GM23338 (cell line): ENCODE measurements at regions not wholly inside any gene's neighbourhood (a gene's known extent, or its start where the extent isn't known, plus 50 kb on each side); places are given as distances from the start of the nearest gene placed in this dataset.

ENCODE experiments used
- CREB1 ChIP-seq: fragments of 250-450 bp; sonication (Bioruptor Pico); IDR thresholded peaks from 2 replicates; pipeline ENCODE4 v1.5.0; 2020; ENCODE audit warnings: low read depth, mild to moderate bottlenecking, moderate library complexity
- CTCF ChIP-seq, 2 experiments: fragments of 200-600 bp in 1 of 2; sonication (generic) in 1 of 2; conservative IDR thresholded peaks; 2 replicates each; pipeline versions ENCODE4 v1.5.1 to v1.6.1; 2016 to 2017; ENCODE audit warnings: antibody characterized with exemption in 2 of 2, low read depth in 2 of 2, mild to moderate bottlenecking in 2 of 2, moderate library complexity in 1 of 2
- ETS1 ChIP-seq: IDR thresholded peaks from 2 replicates; pipeline ENCODE4 v1.6.1; 2016; ENCODE audit warnings: antibody characterized with exemption
- EZH2 ChIP-seq: fragments of 200-600 bp; sonication (generic); IDR thresholded peaks from one replicate; pipeline ENCODE4 v1.8.0; 2017; ENCODE audit warnings: antibody characterized with exemption, mild to moderate bottlenecking, low read depth; ENCODE audit not compliant: unreplicated experiment
- EZH2phosphoT487 ChIP-seq: fragments of 200-600 bp; sonication (generic); IDR thresholded peaks from one replicate; pipeline ENCODE4 v1.8.1; 2018; ENCODE audit warnings: antibody characterized with exemption; ENCODE audit not compliant: unreplicated experiment
- NANOG ChIP-seq: IDR thresholded peaks from 2 replicates; pipeline ENCODE4 v1.6.1; 2016; ENCODE audit warnings: antibody characterized with exemption, borderline replicate concordance
- POLR2AphosphoS5 ChIP-seq: IDR thresholded peaks from 2 replicates; pipeline ENCODE4 v1.6.1; 2016; ENCODE audit warnings: antibody characterized with exemption, low read depth
- REST ChIP-seq: IDR thresholded peaks from one replicate; pipeline ENCODE4 v1.6.1; 2018; ENCODE audit warnings: antibody characterized with exemption; ENCODE audit not compliant: unreplicated experiment
- ZNF114 ChIP-seq: fragments of 250-450 bp; sonication (Bioruptor Pico); IDR thresholded peaks from 2 replicates; pipeline ENCODE4 v1.5.0; 2020; ENCODE audit warnings: mild to moderate bottlenecking, moderate library complexity
- ZNF462 ChIP-seq: fragments of 250-450 bp; sonication (Bioruptor Pico); IDR thresholded peaks from 2 replicates; pipeline ENCODE4 v1.5.0; 2020; ENCODE audit warnings: mild to moderate bottlenecking, moderate library complexity

DNA sequence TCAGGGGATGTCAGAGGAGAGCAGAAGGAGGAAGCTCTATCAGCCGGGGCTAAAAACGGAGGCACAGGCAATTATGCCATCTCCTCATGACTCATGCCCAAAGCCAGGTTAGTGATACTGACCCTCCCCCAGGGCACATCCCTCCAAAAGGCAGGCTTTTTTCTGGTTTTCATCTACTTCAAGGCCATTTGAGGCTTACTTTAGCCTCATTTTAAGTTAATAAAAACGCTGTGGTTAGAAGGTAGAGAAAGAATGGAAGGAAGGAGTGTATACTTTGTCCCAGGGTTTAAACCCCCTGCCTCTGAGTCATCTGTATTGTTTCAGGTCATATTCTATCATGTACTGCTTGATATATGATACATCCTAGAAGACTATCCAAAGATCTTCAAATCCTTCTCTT, 89.7 kb upstream of the NDP start:
- TF ChIP-seq EZH2 = no peak
- no peak for TF ChIP-seq CTCF (conservative IDR thresholded peaks at IDR 0.05; ENCODE audit: low read depth in 2 of 2)
- TF ChIP-seq ZNF462 (CRISPR knock-in tag) = no peak
- no peak for TF ChIP-seq EZH2phosphoT487
- TF ChIP-seq POLR2AphosphoS5 = no peak
- no peak for TF ChIP-seq NANOG
- TF ChIP-seq ZNF114 (CRISPR knock-in tag) = no peak
- no peak for TF ChIP-seq CREB1 (CRISPR knock-in tag)
- no peak for TF ChIP-seq REST
- TF ChIP-seq ETS1 = no peak
